GM12864 (cell line): ENCODE measurements at regions not wholly inside any gene's neighbourhood (a gene's known extent, or its start where the extent isn't known, plus 50 kb on each side); places are given as distances from the start of the nearest gene placed in this dataset.

Experiments used
- DNase-seq: peaks from one replicate; pipeline ENCODE4 v3.0.0-alpha.2; 2011; ENCODE audit warnings: low read depth
- H3K4me3 ChIP-seq: 2 replicates; pipeline ENCODE4 v1.5.1; 2011; ENCODE audit warnings: mild to moderate bottlenecking, low read depth, low read length, control low read depth
- CTCF ChIP-seq: IDR thresholded peaks from 2 replicates; pipeline ENCODE4 v1.5.1; 2011; ENCODE audit warnings: low read depth, mild to moderate bottlenecking, moderate library complexity, low read length, control low read depth, inconsistent platforms; ENCODE audit errors: missing control alignments

GRCh38 chr4:136136601-136137000, 1395.7 kb downstream of the PCDH18 start:
- no peak for TF ChIP-seq CTCF
- no peak for DNase-seq
- H3K4me3 ChIP-seq, result no peak overlapping the region

GRCh38 chr4:136124251-136124745, 1408.0 kb downstream of the PCDH18 start:
- TF ChIP-seq CTCF, result no peak
- H3K4me3 ChIP-seq, result no peak overlapping the region
- DNase-seq, result no peak

DNA sequence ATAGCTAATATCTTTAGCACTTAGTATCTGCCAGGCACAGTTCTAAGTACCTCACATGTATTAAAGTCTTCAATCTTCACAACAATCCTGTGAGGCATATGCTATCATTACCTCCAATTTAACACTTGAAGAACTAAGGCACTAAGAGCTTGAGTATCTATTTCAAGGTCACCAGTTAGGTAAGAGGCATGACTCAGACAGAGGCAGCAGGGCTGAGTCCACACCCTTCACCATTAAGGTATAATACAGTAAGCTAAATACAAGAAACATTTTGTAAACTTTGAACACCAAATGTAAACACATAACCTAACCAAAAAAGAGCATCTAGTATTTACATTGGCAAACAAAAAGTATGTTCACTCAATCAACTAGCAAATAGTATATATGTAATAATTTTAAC, 1410.9 kb downstream of the PCDH18 start:
- no peak overlapping the region for H3K4me3 ChIP-seq
- TF ChIP-seq CTCF, result no peak
- DNase-seq, result no peak

DNA sequence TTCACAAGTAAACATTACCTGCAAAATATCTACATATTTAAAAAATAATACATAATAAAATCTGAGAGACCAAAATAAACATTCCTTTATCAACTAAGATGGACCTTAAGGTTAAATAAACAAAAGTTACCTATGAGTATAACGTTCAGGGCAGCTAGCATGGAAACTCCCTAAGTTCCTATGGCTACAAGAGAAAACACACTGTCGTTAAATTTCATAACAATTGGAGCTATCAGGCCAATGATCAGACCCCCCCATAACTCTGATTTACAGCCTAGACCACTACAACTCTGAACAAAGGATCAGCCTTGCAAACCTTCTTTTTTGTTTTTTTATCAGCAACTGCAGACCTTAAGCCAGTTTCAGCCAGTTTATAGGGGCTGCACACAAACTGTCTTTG, 1418.4 kb downstream of the PCDH18 start:
- H3K4me3 ChIP-seq, result no peak overlapping the region
- DNase-seq, result no peak
- TF ChIP-seq CTCF, result no peak

- TF ChIP-seq CTCF, result no peak
- no peak overlapping the region for H3K4me3 ChIP-seq
- DNase-seq, result no peak
Measured at GRCh38 chr4:136112116-136112515, 1420.2 kb downstream of the PCDH18 start.

GRCh38 chr4:136106753-136107152, 1425.5 kb downstream of the PCDH18 start:
- H3K4me3 ChIP-seq, result no peak overlapping the region
- DNase-seq, result no peak
- no peak for TF ChIP-seq CTCF

- no peak for DNase-seq
- TF ChIP-seq CTCF, result no peak
- no peak overlapping the region for H3K4me3 ChIP-seq
Measured at GRCh38 chr4:136103616-136104015, 1428.7 kb downstream of the PCDH18 start.
